ENCODE measurements at regions not wholly inside any gene's neighbourhood (a gene's known extent, or its start where the extent isn't known, plus 50 kb on each side); places are given as distances from the start of the nearest gene placed in this dataset.

DNA sequence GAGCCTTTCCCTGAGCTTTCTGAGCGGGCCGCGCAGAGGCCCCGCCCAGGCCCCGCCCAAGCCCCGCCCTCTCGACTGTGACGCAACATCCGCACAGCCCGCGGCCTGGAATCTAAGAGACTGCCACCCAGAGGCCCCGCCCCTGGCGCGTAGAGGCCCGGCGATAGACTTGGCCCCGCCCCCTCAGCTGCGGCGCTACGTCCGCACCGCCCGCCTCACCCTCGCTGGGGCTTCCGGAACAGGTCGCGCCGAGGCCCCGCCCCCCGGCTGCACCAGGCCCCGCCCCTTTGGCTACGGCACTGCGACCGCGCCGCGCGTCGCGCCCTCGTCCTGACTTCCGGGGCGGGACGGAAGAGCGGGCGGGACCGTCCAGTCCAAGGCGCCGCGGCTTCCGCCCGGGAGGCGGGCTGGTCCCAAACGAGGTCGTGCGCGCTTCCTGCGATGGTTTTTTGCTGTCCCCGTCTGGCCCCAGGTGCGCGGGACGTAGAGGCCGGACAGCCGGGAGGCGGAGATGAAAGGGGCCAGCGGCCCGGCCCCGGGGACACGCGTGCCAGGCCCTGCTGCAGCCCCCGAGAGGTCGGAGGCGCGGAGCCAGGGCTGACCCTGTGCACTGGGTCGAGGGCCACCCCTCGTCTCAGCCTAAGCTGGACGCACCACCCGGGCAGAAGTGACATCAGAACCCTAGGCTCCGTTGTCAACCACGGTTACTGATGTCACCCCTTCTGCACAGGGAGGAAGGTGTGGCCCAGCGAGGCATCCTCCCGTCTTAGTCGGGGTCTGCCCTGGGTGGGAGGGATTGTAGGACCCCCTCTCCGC is 59.0 kb upstream of the WNT7B start:
- Histone ChIP-seq H3K4me3 (peak overlapping the region; percentile 80), H3K36me3 (ENCODE audit: insufficient read depth in 1 of 2, low read depth in 1 of 2) (no peaks in the 10 kb centered on the region), H3K27ac (peak overlapping the region; percentile 97), H3K9me3 (no peaks in the 10 kb centered on the region), H3K4me1 (peaks cover 51% of the 10 kb centered on the region), H3K27me3 (ENCODE audit: insufficient read depth in 3 of 3, low read length in 2 of 3) (no peaks in the 10 kb centered on the region)
- peak; percentile 100 for DNase-seq
- WGBS, 3 donors: 0 to 1% (median 1%) methylated on average over 47 to 84 of the region's 84 CpGs
- TF ChIP-seq CTCF (IDR thresholded peaks at IDR 0.05): no peak
- intact Hi-C loops (cut with DNase I): loop anchor here in 1 of 2 donors (5.0 kb wide), 1 partner anchor 36 kb away; no protein-coding TSS in a partner anchor
- peak; percentile 88 to 96 (median 93) for ATAC-seq

DNA sequence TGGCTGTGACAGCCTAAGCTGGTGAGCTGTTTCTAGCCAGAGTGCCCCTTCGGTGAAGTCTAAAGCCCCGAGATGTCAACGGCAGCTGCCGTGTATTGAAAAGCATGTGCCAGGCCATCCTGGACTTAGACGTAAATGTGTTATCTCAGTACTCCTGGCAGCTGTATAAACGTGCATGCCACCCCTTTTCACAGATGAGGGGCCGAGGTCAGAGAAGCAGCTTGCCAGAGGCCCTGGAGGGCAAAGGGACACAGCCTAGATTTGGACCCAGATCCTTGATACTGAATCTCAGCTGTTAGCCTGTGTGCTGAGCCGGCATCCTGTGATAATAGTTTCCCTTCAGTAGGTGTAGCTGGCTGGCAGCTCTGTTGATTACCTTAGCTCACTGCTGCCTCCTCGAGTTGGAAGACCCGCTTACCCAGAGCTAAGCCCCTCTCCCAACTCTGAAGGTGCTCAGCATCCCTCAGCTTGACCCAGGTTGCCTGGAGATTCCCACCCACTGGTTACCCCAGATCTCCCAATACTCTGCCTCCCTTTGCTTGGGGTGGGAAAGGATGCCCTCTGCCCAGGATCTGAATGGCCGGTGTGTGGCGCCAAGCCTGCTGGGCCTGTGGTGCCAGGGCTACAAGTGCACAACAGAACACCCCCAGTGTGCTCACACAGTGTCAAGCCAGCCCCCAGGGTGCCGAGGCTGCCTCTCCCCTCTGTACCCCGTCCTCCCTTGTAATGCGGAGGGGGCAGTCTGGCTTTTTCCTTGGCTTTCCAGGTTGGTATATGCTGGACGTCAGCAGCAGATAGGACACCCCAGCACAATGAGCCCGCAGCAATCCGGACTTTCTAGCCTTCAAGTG is 59.8 kb upstream of the WNT7B start:
- ATAC-seq: no peak
- TF ChIP-seq CTCF (IDR thresholded peaks at IDR 0.05): no peak
- H3K4me1 ChIP-seq: peaks cover 60% of the 10 kb centered on the region

GRCh38 chr22:46038174-46038487 is 61.2 kb upstream of the WNT7B start:
- H3K27me3 ChIP-seq (ENCODE audit: insufficient read depth in 3 of 3, low read length in 2 of 3): no peaks in the 10 kb centered on the region
- H3K9me3 ChIP-seq: no peaks in the 10 kb centered on the region
- H3K36me3 ChIP-seq (ENCODE audit: insufficient read depth in 1 of 2, low read depth in 1 of 2): no peaks in the 10 kb centered on the region
- no peak for DNase-seq
- intact Hi-C loops (cut with DNase I): loop anchor here (2.0 to 5.0 kb wide), 2 partner anchors 15 to 34 kb away; no protein-coding TSS in a partner anchor
- H3K4me3 ChIP-seq: no peak overlapping the region
- H3K27ac ChIP-seq: peak overlapping the region; percentile 99
- H3K4me1 ChIP-seq: peaks cover 72% of the 10 kb centered on the region
- no peak for ATAC-seq
- no peak for TF ChIP-seq CTCF (IDR thresholded peaks at IDR 0.05)
- 52 to 73% (median 58%) methylated on average over 2 of the region's 2 CpGs for WGBS, 3 donors

More for the DNA sequence above, 59.8 kb upstream of the WNT7B start:
- no peak for DNase-seq
- H3K27ac ChIP-seq: peak overlapping the region; percentile 97
- no peaks in the 10 kb centered on the region for H3K36me3 ChIP-seq (ENCODE audit: insufficient read depth in 1 of 2, low read depth in 1 of 2)
- 31 to 36% (median 31%) methylated on average over 18 of the region's 18 CpGs for whole genome bisulfite sequencing, 3 donors
- intact Hi-C loops (cut with DNase I): loop anchor here in 1 of 2 donors (5.0 kb wide), 1 partner anchor 36 kb away; no protein-coding TSS in a partner anchor
- peak overlapping the region; percentile 80 for H3K4me3 ChIP-seq
- H3K9me3 ChIP-seq: no peaks in the 10 kb centered on the region
- H3K27me3 ChIP-seq (ENCODE audit: insufficient read depth in 3 of 3, low read length in 2 of 3): no peaks in the 10 kb centered on the region

DNA sequence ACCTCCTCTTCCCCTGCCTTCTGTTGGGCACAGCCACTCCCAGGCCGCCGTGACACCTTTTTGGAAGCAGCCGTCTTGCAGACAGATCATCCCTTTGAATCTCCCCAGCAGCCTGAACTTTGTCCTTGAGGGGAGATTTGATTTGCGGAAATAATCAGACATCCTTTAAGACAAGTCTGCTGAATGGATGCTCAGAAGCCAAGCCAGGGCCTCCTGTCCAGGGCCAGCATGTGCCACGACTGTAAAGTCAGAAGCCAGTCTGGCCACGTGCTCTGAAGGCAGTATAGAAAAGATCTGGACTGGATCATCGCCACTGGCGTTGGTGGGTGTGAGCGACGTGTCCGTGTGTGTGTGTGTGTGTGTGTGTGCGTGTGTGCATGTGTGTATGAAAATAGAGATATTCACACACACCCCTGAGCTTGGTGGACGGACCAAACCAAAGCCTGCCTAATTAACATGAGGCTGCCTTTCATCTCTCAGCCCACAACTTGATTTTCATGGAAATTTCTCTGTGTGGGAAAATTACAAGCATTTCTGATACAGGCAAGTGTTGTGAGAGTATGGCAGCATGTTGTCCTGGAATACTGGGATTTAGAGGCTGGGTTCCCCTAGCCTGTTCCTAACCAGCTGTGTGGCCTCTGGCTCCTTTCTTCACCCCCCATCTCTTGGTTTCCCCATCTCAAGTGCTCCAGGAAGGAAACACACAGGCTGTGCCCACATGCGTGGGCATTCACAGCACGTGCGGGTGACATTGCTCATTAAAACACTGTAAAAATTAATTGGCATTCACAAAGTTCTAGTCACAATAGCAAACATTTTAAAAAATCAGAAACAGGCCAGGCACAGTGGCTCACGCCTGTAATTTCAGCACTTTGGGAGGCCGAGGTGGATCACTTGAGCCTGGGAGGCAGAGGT is 61.8 kb upstream of the WNT7B start:
- TF ChIP-seq CTCF (IDR thresholded peaks at IDR 0.05): no peak
- Histone ChIP-seq H3K27ac (peak overlapping the region; percentile 99), H3K9me3 (no peaks in the 10 kb centered on the region), H3K4me3 (no peak overlapping the region), H3K4me1 (peaks cover 76% of the 10 kb centered on the region), H3K36me3 (ENCODE audit: insufficient read depth in 1 of 2, low read depth in 1 of 2) (no peaks in the 10 kb centered on the region), H3K27me3 (ENCODE audit: insufficient read depth in 3 of 3, low read length in 2 of 3) (no peaks in the 10 kb centered on the region)
- no peak for DNase-seq
- WGBS, 3 donors: 39 to 67% (median 39%) methylated on average over 18 of the region's 18 CpGs
- no peak for ATAC-seq
- intact Hi-C loops (cut with DNase I): loop anchor here (2.0 to 5.0 kb wide), 2 partner anchors 14 to 34 kb away; no protein-coding TSS in a partner anchor

Data from psoas muscle (tissue), 7 donors.